Body of pancreas (tissue), 4 donors: ENCODE measurements at regions not wholly inside any gene's neighbourhood (a gene's known extent, or its start where the extent isn't known, plus 50 kb on each side); places are given as distances from the start of the nearest gene placed in this dataset.

ENCODE experiments used
- CTCF ChIP-seq, 7 experiments: fragments of 450-650 bp in 4 of 7; fragments of 200-600 bp in 3 of 7; sonication (generic) in 3 of 7; IDR thresholded peaks; one replicate each; pipeline ENCODE4 v1.5.1; 2016 to 2019; ENCODE audit warnings: antibody characterized with exemption in 7 of 7
- POLR2A ChIP-seq, 3 donors: fragments of 450-650 bp; IDR thresholded peaks; one replicate each; pipeline ENCODE4 v1.6.1; 2016; ENCODE audit warnings: antibody characterized with exemption in 3 of 3, mild to moderate bottlenecking in 2 of 3

DNA sequence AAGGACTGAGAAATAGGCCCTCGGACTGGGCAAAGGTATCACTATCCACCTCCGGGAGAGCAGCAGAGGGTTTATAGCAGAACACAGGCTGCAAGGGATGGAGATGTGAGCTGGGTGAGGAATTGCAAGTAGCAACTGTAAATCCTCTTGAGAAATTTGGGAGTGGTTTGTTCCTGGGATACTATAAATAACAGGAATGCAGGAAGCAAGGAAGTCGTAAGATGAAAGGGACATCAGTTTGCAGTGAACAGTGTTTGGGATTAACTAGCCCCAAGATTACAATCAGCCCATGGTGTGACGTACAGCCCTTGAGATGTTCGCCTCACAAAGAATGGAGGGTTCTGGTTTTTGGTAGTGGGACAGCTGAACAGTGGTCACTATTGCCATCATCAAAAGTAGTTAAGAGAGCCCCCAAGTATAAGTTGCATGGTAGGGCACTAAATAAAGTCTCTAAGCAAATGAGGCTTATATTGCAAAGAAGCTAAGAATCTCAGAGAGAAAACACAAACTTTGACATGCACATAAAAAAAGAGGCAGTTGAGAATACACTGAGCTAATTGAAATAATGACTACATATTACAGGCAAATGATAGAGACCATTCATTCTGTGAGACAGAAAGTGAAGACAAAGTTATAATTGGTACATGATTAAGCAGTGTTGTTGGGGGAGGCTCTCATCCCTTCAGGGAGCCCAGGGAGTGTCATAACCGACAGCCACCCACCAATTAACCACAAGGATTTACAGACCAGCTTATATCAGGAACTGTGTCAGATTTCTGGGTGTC lies 362.5 kb upstream of the ACVR2A start:
- TF ChIP-seq CTCF (IDR thresholded peaks at IDR 0.05) (no peak), POLR2A (IDR thresholded peaks at IDR 0.05) (no peak)
